ENCODE measurements at regions not wholly inside any gene's neighbourhood (a gene's known extent, or its start where the extent isn't known, plus 50 kb on each side); places are given as distances from the start of the nearest gene placed in this dataset.

GRCh38 chr1:239240736-239241135 is 145.6 kb upstream of the CHRM3 start (continued):
- TF ChIP-seq ZBTB33 (CRISPR knock-in tag; IDR thresholded peaks at IDR 0.05) (no peak), SP2 (IDR thresholded peaks at IDR 0.05; ENCODE audit: extremely low read depth, low read depth, low read length, poor library complexity, severe bottlenecking) (no peak), RBM39 (optimal IDR thresholded peaks at IDR 0.05; ENCODE audit: low read depth, low read length) (no peak)

- no peaks in the 10 kb centered on the region for H3K4me1 ChIP-seq (replicated peaks in 1 of 2; ENCODE audit: control insufficient read depth in 2 of 2, insufficient read depth in 2 of 2, low read length in 2 of 2)
- H3K27me3 ChIP-seq (ENCODE audit: control insufficient read depth in 2 of 2, insufficient read depth in 2 of 2, low read length in 2 of 2): no peaks in the 10 kb centered on the region
- in situ Hi-C loops (cut with MboI): no loop called here
- ChIA-PET CTCF (ENCODE audit: low intra/inter-chr PET ratio) (no interaction called here), POLR2A (no interaction called here)
- BruUV-seq (replicated peaks): no TSS peak
- no peaks in the 10 kb centered on the region for H3K79me2 ChIP-seq (ENCODE audit: control insufficient read depth, insufficient read depth, low read length)
- no peak overlapping the region for H3K4me3 ChIP-seq
- H3K9ac ChIP-seq (ENCODE audit: insufficient read depth in 1 of 2, low read depth in 2 of 2, low read length in 2 of 2): no peak overlapping the region
- DNase-seq (ENCODE audit: extremely low read depth in 1 of 4, low spot score in 3 of 4): no peak
- no peaks in the 10 kb centered on the region for H3K9me1 ChIP-seq (ENCODE audit: control insufficient read depth, insufficient read depth, low read length)
- no peak for FAIRE-seq
- H3K27ac ChIP-seq (ENCODE audit: extremely low read depth, low read depth, low read length): no peak overlapping the region
- TF ChIP-seq ZFP1 (CRISPR knock-in tag; IDR thresholded peaks at IDR 0.05) (no peak), U2AF1 (optimal IDR thresholded peaks at IDR 0.05; ENCODE audit: low read depth, low read length) (no peak), RERE (CRISPR knock-in tag; IDR thresholded peaks at IDR 0.05; ENCODE audit: borderline replicate concordance) (no peak), XRCC5 (IDR thresholded peaks at IDR 0.05; ENCODE audit: low read depth, low read length) (no peak)
- intact Hi-C loops (cut with micrococcal nuclease): no loop called here
- no peaks in the 10 kb centered on the region for H4K20me1 ChIP-seq (replicated peaks; ENCODE audit: control insufficient read depth, insufficient read depth, low read length)
- H3K4me2 ChIP-seq (ENCODE audit: insufficient read depth, low read length): no peak overlapping the region
- H3K36me3 ChIP-seq (ENCODE audit: control insufficient read depth, insufficient read depth, low read length): no peaks in the 10 kb centered on the region
- ATAC-seq: no peak
- no peaks in the 10 kb centered on the region for H3K9me3 ChIP-seq (replicated peaks; ENCODE audit: control insufficient read depth, insufficient read depth, low read depth, low read length)
- H2AFZ ChIP-seq (ENCODE audit: low read depth, low read length): no peak overlapping the region
Observed at GRCh38 chr1:239239529-239239928, 146.8 kb upstream of the CHRM3 start.

Data from K562 (cell line).